Stimulated activated naive CD8-positive, alpha-beta T cell treated with anti-CD3 and anti-CD28 coated beads, Interleukin-15, Interleukin-2, amounts not matched to agents 100 U/mL and 50 U/mL, for 24 hours (primary cell): ENCODE measurements at regions not wholly inside any gene's neighbourhood (a gene's known extent, or its start where the extent isn't known, plus 50 kb on each side); places are given as distances from the start of the nearest gene placed in this dataset.

Experiments used
- ATAC-seq: fragments of 150-1000 bp; cut with Tn5 transposase; one replicate; pipeline ENCODE4 v1.10.0; 2021
- DNase-seq: peaks from one replicate; pipeline ENCODE4 v3.0.0; 2021

GRCh38 chr5:179427676-179428056 lies 82.4 kb upstream of the ADAMTS2 start:
- DNase-seq: no peak
- no peak for ATAC-seq

GRCh38 chr5:179427032-179427675 lies 81.9 kb upstream of the ADAMTS2 start:
- DNase-seq (no peak), ATAC-seq (no peak)

- ATAC-seq (no peak), DNase-seq (no peak)
Observed at GRCh38 chr5:179422908-179423481, 77.7 kb upstream of the ADAMTS2 start.

- no peak for DNase-seq
- no peak for ATAC-seq
Observed at GRCh38 chr5:179422213-179422855, 77.1 kb upstream of the ADAMTS2 start.

- no peak for DNase-seq
- ATAC-seq: no peak
Observed at GRCh38 chr5:179421144-179421901, 76.1 kb upstream of the ADAMTS2 start.

GRCh38 chr5:179420476-179420875 lies 75.2 kb upstream of the ADAMTS2 start:
- no peak for DNase-seq

GRCh38 chr5:179418972-179419371 lies 73.7 kb upstream of the ADAMTS2 start:
- ATAC-seq (no peak), DNase-seq (no peak)

More at GRCh38 chr5:179420476-179420875, 75.2 kb upstream of the ADAMTS2 start:
- no peak for ATAC-seq

GRCh38 chr5:179417696-179418095 lies 72.4 kb upstream of the ADAMTS2 start:
- no peak for DNase-seq
- no peak for ATAC-seq

GRCh38 chr5:179417016-179417415 lies 71.8 kb upstream of the ADAMTS2 start:
- ATAC-seq: no peak

GRCh38 chr5:179416114-179416822 lies 71.0 kb upstream of the ADAMTS2 start:
- no peak for ATAC-seq
- no peak for DNase-seq

More at GRCh38 chr5:179417016-179417415, 71.8 kb upstream of the ADAMTS2 start:
- no peak for DNase-seq

- no peak for ATAC-seq
- DNase-seq: no peak
Observed at GRCh38 chr5:179415291-179416060, 70.2 kb upstream of the ADAMTS2 start.

- ATAC-seq: no peak
Observed at GRCh38 chr5:179414459-179415261, 69.4 kb upstream of the ADAMTS2 start.

GRCh38 chr5:179413711-179414458 lies 68.6 kb upstream of the ADAMTS2 start:
- DNase-seq: no peak

More at GRCh38 chr5:179414459-179415261, 69.4 kb upstream of the ADAMTS2 start:
- DNase-seq: no peak

GRCh38 chr5:179413086-179413690 lies 67.9 kb upstream of the ADAMTS2 start:
- DNase-seq (no peak), ATAC-seq (no peak)

More at GRCh38 chr5:179413711-179414458, 68.6 kb upstream of the ADAMTS2 start:
- no peak for ATAC-seq

GRCh38 chr5:179411161-179411841 lies 66.0 kb upstream of the ADAMTS2 start:
- ATAC-seq: no peak
- DNase-seq: no peak

- DNase-seq (no peak), ATAC-seq (no peak)
Observed at GRCh38 chr5:179410291-179411160, 65.3 kb upstream of the ADAMTS2 start.

- no peak for ATAC-seq
- no peak for DNase-seq
Observed at GRCh38 chr5:179409806-179410205, 64.5 kb upstream of the ADAMTS2 start.

GRCh38 chr5:179408611-179409010 lies 63.4 kb upstream of the ADAMTS2 start:
- no peak for DNase-seq
- no peak for ATAC-seq
